NCI-H1048 (cell line): ENCODE measurements at regions not wholly inside any gene's neighbourhood (a gene's known extent, or its start where the extent isn't known, plus 50 kb on each side); places are given as distances from the start of the nearest gene placed in this dataset.
"Not testable (repeated sequence)": the region's sequence is repeated elsewhere in the genome, so short reads cannot be mapped to it uniquely, and the experiment has no call there.

Experiments
- DNase-seq: peaks from one replicate; lab custom pipeline; 2025; lab: John Stamatoyannopoulos, UW

DNA sequence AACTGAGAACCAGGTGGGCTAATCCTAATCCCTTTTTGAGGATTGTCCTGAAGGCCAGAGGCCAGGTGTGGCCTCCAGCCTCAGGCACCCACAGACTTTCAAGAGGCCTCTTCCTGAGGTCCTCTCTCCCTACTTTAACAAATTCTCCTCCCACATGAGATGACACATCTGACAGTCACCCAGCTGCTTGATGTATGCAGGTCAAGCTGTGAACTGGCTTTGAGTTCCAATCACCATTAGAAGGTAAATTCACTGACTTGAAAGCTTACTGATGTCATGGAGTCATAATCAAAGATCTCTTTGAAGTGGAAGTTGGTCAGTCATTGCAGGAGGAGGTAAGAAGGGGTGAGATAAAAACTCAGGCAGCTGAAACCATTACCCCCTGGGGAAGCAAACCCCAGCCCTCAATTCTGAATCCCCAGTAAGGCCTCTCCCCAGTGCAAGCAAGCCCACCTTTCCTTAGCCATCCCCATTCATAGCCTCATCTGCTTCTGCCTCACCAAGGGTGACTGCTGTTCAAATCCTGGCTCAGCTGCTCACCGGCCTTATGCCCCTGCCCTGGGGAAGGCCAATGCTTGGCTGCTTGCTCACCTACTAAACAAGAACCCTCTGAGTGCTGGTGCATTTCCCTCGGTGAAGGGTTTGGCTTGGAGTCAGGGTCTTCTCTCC, 196.3 kb downstream of the BCL2L11 start:
- not testable (repeated sequence) for DNase-seq

DNA sequence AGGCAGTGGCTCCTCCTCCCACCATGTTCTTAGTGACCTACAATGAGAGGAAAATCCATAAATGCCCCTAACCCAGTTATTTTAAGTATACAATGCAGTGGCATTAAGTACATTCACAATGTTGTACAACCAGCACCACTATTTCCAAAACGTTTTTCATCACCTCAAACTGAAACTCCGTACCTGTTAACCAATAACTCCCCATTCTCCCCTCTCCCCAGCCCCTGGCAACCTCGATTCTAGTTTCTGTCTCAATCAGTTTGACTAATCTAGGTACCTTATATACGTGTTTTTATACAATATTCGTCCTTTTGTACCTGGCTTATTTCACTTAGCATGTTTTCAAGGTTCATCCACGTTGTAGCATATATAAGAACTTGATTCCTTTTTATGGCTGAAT, 198.8 kb downstream of the BCL2L11 start:
- not testable (repeated sequence) for DNase-seq

DNA sequence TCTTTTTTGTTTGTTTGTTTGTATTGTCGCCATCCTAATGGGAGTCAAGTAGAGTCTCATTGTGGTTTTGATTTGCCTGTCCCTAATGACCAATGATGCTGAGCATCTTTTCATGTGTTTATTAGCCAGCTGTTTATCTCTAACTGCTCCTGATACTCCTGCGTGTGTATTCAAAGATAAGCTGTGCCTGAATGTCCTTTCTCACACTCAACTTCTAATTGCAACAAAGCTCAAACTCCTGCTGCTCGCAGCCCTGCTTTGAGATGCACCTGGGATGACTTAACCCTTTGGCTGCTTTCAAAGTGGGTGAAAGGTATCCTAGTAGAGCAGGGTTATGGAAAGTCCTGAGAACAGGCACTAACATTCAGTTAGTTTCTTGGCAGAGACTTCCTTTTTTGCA, 199.6 kb downstream of the BCL2L11 start:
- DNase-seq, result not testable (repeated sequence)

DNA sequence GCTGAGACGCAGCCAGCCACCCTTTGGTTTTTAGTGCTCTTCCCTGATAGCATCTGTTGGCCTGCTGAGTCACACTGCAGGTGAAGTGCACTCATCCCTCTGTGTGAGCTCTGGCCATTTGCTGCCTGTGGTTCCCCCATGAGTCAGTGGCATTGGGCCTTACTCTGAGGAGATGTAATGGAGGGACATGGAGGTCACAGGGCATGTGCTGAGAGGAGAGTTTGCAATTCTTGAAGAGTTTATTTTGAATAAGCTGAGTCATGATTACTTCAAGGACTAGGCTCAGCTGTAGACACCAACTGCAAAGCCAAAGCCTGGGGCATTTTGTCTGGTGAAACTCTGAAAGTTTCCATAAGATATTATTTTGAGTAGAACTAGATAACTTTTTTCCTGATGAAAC, 200.3 kb downstream of the BCL2L11 start:
- not testable (repeated sequence) for DNase-seq

DNA sequence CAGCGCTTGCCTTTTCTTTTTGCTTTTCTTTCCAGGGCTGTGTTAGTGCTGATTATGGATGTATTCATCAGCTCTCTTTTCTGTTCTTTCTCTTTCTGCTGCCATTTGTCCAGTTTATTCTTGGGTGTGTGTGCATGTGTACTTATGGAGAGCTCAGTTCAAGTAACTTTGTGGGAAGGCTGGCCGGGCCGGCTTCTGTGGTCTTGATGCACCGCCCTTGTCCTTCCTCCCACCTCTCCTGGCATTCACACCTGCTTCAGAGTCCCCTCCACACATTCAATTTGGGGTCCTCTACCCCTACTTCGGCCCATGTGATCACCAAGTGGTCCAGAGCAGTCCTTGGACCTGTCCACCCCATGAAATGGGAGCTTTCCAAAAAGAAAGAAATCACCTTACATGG, 202.7 kb downstream of the BCL2L11 start:
- not testable (repeated sequence) for DNase-seq

DNA sequence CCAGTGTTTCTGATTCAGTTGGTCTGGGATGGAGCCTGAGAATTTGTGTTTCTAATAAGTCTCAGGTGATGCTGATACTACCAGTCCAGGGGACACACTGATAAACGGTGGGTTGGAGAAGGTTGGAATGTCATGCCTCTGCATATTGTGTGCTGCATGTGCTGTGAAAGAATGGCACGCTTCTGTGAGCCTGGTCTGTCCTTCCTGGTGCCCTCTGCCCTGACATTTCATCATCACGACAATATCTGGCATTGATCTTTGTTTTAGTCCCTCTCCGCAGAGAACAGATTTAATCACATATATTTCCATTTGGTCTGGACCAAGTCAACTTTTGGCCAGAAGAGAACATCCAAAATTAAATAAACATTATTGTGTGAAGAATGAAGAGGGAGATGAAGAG, 207.0 kb downstream of the BCL2L11 start:
- not testable (repeated sequence) for DNase-seq

DNA sequence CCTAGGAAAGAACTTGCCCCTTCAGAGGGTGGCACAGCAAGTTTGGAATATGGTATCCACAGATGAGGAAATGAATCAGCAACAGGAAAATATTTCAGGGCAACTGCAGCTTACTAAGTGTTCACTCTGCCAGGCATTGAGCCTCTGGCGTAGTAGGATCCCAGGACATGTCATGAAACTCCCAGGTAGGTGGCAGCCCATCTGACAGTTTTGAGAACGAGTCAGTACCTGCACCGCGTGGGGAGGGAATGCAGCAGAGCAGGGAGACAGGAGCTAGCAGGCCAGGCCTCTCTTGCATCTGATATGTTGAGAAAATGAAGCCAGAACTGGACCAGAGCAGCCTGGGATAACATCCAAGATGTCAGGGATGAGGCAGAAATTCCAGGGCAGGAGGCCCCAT, 208.6 kb downstream of the BCL2L11 start:
- DNase-seq, result not testable (repeated sequence)

DNA sequence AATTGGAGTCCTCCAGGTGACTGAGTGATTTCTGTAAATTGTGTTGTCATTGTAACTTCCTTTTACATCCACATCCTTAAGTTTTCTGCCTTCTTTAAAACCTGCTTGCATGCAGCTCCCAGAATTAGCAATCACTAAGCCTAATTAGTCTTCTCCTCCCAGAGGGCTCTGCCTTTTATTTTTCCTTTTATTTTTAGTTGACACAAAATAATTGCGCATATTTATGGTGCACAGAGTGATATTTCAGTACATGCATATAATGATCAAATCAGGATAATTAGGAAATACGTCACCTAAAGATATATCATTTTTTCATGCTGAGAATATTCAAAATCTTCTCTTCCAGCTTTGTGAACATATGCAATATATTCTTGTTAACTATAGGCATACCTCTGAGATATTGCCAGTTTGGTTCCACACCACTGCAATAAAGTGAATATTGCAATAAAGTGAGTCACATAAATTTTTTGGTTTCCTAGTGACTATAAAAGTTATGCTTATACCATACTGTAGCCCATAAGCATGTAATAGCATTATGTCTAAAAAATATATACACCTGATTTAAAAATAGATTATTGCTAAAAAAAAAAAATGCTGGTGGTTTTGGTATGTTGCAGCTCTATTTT, 210.5 kb downstream of the BCL2L11 start:
- not testable (repeated sequence) for DNase-seq

DNA sequence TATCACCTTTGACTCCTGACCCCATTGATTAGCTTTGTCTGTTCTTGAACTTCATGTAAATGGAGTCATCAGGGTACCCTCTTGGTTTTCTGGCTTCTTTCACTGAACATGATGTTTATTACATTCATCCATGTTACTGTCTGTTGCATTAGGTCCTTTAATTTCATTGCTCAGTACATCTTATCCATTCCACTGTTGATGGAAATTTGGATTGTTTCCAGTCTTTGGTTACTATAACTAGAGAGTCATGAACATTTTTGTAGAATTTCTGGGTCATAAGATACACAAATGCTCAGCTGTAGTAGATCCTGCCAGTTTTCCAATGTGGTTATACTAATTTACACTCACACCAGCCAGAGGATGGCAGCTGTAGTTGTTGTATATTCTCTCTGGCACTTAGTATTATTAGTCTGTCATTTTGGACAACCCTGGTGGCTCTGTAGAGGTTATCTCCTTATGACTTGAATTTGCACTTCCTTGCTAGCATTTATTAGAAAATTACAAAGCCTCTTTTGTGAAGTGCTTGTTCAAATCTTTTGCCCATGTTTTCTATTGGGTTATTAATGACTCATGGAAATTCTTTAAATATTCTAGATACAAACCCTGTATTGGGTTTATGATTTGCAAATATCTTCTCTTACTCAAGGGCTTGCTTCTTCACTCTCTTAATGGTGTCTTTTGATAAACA, 214.7 kb downstream of the BCL2L11 start:
- DNase-seq, result not testable (repeated sequence)

DNA sequence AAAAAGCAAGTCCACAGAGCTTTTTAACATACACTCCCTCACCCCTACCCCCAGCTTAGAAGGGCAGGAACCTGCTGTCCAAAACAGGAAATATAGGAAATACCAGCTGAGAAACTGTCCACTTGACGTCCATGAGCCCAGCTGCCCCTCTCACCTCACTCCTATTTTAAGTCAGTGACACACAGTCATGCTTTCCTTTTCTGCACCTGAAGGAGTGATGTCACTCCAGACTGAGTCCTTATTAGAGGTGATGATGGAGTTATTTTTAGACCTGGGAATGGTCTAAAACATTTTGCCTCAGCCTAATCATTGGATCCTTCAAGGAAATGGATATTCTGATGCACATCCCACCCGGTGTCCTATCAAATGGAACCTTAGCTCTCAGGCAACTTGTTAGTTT, 217.8 kb downstream of the BCL2L11 start:
- not testable (repeated sequence) for DNase-seq

DNA sequence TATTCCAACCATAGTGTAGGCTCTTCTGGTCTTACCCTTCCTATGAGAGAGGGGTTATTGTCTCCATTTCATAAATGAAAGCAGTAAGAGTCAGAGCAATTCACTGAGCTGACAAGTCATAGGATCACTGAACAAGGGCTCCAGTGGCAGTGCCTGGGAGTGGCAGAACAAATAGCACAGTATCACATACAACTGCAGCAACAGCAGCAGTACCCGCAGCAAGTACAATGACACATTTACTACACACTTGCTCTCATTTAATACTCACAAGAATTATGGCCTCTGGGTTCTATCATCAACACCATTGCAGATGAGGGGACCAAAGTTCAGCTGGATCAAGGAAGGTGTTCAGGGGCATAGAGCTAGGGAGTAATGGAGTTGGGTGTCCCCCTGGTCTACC, 218.8 kb downstream of the BCL2L11 start:
- not testable (repeated sequence) for DNase-seq

DNA sequence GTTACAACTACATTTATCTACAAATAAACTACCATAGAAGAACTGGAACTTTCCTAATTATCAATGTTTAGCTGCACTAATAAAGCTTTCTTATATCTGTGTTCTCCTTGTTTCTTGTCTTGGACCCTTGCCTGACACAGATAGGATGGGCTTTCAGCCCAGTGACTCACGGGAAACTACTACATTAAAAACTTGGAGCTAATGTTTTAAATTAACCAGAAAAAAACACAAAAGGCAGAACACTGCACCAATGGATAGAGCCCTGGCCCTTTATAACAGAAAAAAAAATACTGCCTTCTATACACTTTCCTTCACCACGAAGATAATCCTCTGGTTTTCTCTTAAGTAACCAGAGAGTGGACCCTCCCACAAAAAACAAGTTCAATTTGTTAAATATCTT, 223.9 kb downstream of the BCL2L11 start:
- DNase-seq, result not testable (repeated sequence)

DNA sequence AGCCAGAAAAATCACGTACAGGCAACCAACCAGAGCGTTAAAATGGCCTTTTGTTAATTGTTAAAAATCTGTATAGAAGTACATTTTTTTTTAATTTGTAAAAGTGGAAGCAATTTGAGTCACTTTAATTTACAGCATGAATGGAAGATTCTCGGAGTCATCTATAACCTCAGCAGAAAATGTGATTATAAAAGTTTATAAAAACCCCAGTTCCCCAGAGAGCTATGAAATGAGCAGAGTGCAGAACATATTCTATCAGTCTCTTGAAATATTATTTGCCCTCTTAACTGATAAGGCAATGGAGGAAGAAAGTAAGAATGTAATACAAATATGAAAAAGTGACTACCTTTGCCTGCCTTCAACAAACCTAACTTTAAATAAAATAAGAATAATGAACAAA, 224.7 kb downstream of the BCL2L11 start:
- not testable (repeated sequence) for DNase-seq

DNA sequence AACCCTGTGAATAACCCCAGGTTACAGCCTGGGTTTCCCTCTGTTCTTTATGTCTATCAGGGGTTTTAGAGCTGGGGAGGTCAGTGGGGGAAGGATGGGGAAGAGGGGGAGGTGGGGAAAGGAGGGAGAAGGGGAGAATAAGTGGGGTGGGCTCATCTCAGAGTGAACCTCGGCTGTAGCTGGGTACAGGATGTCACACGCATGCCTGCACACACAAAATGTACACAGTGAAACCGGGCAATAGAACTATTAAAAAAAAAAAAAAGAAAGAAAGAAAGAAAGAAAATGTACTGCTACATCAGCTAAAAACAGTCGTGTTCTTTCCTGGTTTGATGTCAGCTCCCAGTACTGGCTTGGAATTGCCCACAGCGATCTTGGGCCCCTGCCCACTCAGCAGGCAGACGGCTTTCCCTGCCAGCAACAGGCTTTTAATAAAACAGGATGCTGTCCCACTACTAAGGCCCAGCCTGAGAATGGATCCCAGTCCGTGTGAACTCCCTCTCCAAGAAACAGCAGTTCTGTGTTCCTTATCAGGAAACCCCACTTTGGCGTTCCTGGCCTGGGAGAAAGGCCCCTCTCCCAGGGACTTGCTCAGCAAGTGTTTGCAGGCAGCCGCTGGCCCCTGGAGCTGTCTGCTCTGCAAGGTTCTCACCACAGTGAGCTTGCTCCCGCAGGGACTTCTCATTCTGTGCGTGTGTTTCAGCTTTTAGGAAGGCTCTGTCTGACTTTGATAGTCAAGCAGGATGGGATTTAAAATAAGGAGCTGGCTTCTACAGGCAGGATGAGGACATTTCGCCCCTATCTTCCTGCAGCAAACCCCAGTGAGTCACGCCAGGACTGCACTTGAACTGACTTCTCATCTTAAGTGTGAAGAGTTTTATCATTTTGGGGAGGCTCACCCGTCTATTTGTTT, 225.6 kb downstream of the BCL2L11 start:
- not testable (repeated sequence) for DNase-seq

DNA sequence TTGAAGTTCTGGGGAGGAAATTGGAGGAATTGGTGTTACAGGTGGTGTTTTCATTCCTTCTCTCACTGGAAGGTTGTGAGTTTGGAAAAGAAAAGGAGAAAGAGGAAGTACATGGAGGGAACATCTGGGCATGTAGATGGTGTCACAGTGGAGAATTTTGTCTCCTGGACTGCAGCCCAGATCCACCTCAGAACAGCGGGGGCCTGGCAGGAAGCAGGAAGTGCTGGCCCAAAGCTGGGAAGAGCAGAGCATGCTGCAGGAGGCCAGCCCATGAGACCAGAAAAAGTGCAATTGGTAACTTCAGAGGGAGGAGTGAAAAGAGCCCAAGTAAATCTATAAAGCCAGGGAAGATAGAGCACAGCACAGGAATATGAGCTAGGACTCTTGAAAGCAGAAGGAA, 227.0 kb downstream of the BCL2L11 start:
- DNase-seq, result not testable (repeated sequence)

DNA sequence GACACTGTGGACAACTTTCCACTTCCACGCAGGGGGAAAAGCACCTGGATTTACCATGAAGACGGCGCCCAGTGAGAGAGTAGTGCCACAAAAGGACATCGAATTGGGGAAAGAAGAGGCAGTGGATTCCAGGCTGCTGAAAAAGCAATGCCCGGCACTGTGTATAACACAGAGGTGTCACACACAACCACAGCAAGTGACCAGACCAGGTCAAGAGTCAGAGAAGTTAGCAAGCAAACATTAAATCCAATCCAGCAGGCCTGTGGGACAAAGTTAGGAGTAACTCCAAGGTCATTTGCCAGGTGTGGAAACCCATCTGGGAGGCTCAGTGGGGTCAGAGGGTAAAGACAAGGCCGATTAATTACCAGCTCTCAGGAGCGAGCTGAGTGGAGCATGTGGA, 227.6 kb downstream of the BCL2L11 start:
- DNase-seq, result not testable (repeated sequence)

DNA sequence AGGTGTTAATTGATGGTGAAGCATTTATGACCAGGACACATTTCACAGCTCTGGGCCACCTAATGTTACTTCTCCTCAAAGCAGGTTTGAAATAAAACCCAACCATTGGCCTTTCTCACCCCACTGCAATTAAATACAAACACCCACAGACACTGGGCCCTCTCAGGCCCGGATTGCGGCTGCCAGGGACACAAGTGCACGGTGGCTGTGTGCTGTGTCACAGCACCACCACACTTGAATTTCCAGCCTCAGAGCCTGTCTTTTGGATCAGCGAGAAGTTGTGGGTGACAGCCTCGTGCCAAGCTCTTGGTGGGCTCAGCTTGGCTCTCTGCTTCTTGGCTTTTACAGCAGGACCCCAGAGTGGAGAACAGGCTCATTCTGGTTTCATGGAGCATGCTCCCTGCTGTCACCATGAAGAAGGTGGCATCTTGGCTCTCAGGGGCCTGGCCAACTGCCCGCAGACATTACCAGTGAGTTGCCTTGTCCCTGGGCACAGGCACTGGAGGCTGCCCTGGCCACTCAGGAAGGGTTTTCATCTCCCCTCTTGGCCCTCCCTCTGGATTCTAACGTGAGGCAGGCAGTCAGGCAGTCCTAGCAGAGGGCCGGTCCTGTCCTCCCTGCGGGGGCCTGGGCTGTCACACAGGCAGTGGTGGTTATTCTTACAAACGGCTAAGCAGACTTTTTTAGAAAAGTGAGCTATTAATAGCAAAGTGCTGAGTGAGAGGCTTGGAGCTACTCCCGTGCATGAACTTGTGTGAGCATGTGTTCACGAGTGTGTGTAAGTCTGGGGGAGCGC, 234.5 kb downstream of the BCL2L11 start:
- not testable (repeated sequence) for DNase-seq

DNA sequence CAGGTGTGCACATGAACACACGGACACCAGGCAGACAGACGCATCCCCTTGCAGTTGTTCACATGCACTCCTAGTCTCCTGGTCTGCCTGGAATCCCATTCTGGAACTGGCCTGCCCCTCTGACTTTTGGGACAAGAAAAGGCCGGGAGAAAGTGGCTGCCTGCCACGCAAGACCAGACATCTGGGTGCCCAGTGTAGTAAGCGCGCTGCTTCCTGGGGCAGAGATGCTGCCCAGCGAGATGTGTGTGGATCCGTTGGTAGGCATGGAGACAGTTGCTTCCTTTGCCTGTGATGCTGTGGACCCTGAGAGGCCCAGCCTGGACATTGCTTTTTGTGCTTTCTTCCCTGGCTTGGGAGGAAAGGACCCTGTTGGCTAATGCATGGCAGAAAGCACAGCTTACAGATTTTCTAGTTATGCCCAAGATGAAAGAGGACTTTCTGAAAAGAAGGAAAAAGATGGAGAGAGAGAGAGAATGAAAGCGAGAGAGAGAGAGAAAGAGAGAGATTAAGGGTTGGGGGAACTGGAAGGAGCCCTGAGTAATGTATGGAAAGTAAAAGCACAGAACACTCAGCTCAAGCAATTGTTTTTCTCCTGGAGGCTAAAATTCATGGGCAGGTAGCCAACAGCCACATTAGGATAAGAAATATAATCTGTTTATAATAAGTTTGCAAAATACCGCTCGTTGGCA, 235.3 kb downstream of the BCL2L11 start:
- not testable (repeated sequence) for DNase-seq

DNA sequence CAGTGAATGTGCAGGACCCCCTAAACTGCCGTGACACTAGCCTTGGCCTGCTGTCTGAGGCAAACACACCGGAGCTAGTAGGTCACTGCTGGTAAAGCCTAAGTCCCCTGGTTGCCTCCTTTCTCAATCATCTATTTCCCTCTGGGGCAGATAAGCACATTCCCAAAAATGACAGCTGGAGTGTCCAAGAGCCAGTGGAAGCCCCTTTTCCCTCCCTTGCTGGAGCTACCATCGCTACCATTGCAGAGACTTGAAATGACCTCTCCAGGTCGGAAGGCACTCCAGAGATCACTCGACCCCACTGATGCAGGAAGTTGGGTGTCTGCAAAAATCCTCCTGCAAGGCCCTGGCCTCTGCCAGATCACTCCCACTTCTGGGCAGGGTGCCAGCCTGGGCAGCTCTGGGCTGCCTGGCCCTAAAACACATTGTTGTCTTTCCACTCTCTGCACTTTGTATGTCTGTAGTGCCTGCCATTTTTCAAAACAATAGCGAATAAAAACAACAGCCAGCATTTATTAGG, 235.9 kb downstream of the BCL2L11 start:
- DNase-seq, result not testable (repeated sequence)

DNA sequence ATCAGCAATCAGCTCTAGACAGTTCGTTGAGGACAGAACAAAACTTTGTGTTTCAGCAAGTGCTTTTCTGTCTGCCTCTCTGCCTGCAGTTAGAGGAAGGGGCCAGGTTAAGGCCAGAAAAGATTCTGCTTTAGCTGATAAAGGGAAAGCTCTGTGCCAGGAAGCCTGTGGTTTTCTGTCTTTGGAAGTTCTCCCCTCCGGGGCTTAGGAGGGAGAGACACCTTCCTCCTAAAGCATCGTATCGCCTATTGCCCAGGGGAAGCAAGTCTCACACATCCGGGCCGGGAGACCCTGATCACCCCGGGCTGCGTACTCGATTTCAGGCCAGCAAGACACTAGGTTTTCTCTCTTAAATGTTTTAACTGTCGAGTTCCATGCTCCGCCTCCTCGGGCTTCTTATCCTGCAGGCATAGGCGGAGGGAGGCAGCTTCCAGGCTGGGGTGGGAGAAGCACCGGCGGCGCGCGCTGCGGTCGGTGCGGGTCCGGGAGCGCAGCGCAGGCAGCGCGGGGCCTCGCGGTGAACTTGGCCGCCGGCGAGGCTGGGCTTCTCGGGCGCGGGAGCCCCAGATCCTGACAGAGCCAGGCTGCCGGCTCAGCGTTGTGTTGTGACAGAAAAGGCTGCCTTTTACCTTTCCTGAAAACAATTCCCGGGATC, 245.4 kb downstream of the BCL2L11 start:
- not testable (repeated sequence) for DNase-seq
